ENCODE measurements at regions not wholly inside any gene's neighbourhood (a gene's known extent, or its start where the extent isn't known, plus 50 kb on each side); places are given as distances from the start of the nearest gene placed in this dataset.
"Not testable (repeated sequence)": the region's sequence is repeated elsewhere in the genome, so short reads cannot be mapped to it uniquely, and the experiment has no call there.

DNA sequence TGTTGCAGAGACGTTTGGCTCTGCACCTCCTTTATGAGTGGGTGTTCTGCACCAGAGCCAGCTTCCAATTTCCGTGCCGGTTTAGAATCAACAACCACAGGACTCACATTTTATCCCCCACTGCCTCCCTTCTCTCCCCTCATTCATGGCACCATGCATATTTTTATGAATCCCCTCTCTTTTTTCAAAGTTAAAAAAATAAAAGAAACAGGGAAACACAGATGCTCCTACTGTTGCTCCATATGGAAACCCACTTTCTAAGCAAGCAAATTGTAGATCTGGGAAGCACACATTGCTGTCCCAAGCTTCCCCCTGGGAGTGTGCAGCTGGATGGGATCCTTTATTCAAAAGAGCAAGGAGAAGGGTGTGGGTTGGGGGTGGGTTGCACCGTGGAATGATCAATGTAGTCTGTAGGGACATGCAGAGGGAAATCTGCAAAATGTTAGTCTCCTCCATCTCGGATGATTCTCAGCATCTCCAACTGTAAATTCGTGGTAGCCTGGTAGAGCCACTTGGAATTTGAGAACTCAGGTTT lies 410.0 kb upstream of the ADAMTSL1 start:
- Histone ChIP-seq H2AFZ (ENCODE audit: low read depth, low read length) (no peak overlapping the region), H3K4me2 (ENCODE audit: insufficient read depth, low read length) (no peak overlapping the region), H3K9me1 (ENCODE audit: control insufficient read depth, insufficient read depth, low read length) (no peaks in the 10 kb centered on the region), H3K4me1 (replicated peaks in 1 of 2; ENCODE audit: control insufficient read depth in 2 of 2, insufficient read depth in 2 of 2, low read length in 2 of 2) (no peaks in the 10 kb centered on the region), H3K27ac (ENCODE audit: extremely low read depth, low read depth, low read length) (no peak overlapping the region), H3K27me3 (ENCODE audit: control insufficient read depth in 2 of 2, insufficient read depth in 2 of 2, low read length in 2 of 2) (no peaks in the 10 kb centered on the region), H3K79me2 (ENCODE audit: control insufficient read depth, insufficient read depth, low read length) (no peaks in the 10 kb centered on the region), H3K4me3 (no peak overlapping the region), H3K9me3 (replicated peaks; ENCODE audit: control insufficient read depth, insufficient read depth, low read depth, low read length) (no peaks in the 10 kb centered on the region), H4K20me1 (replicated peaks; ENCODE audit: control insufficient read depth, insufficient read depth, low read length) (no peaks in the 10 kb centered on the region), H3K9ac (ENCODE audit: insufficient read depth in 1 of 2, low read depth in 2 of 2, low read length in 2 of 2) (no peak overlapping the region), H3K36me3 (ENCODE audit: control insufficient read depth, insufficient read depth, low read length) (no peaks in the 10 kb centered on the region)
- in situ Hi-C loops (cut with MboI) = no loop called here
- TF ChIP-seq ZNF696 (CRISPR knock-in tag; conservative IDR thresholded peaks at IDR 0.05) (no peak), ZBTB1 (CRISPR knock-in tag; IDR thresholded peaks at IDR 0.05; ENCODE audit: borderline replicate concordance, low read depth) (no peak), MAFG (tag; conservative IDR thresholded peaks at IDR 0.05) (no peak), RBM15 (IDR thresholded peaks at IDR 0.05; ENCODE audit: insufficient read depth, low read length) (no peak), RCOR1 (IDR thresholded peaks at IDR 0.05; ENCODE audit: borderline replicate concordance in 1 of 2, low read depth in 2 of 2, low read length in 2 of 2) (no peak), ZNF274 (IDR thresholded peaks at IDR 0.05; ENCODE audit: borderline replicate concordance, low read depth, low read length) (no peak), ZNF12 (CRISPR knock-in tag; IDR thresholded peaks at IDR 0.05) (no peak), ZNF140 (CRISPR knock-in tag; IDR thresholded peaks at IDR 0.05) (no peak), ZNF830 (CRISPR knock-in tag; IDR thresholded peaks at IDR 0.05) (no peak), SOX6 (IDR thresholded peaks at IDR 0.05) (no peak), DIDO1 (tag; IDR thresholded peaks at IDR 0.05; ENCODE audit: low read depth) (no peak), KLF10 (CRISPR knock-in tag; IDR thresholded peaks at IDR 0.05) (no peak)
- TF ChIP-seq, protein P1, sequence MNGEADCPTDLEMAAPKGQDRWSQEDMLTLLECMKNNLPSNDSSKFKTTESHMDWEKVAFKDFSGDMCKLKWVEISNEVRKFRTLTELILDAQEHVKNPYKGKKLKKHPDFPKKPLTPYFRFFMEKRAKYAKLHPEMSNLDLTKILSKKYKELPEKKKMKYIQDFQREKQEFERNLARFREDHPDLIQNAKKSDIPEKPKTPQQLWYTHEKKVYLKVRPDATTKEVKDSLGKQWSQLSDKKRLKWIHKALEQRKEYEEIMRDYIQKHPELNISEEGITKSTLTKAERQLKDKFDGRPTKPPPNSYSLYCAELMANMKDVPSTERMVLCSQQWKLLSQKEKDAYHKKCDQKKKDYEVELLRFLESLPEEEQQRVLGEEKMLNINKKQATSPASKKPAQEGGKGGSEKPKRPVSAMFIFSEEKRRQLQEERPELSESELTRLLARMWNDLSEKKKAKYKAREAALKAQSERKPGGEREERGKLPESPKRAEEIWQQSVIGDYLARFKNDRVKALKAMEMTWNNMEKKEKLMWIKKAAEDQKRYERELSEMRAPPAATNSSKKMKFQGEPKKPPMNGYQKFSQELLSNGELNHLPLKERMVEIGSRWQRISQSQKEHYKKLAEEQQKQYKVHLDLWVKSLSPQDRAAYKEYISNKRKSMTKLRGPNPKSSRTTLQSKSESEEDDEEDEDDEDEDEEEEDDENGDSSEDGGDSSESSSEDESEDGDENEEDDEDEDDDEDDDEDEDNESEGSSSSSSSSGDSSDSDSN (IDR thresholded peaks at IDR 0.05; ENCODE audit: borderline replicate concordance in 1 of 2, low read depth in 2 of 2, low read length in 2 of 2) = no peak
- ATAC-seq (no peak), FAIRE-seq (no peak), DNase-seq (ENCODE audit: extremely low read depth in 1 of 4, low spot score in 3 of 4) (no peak)
- ChIA-PET POLR2A (no interaction called here), CTCF (ENCODE audit: low intra/inter-chr PET ratio) (no interaction called here)
- no TSS peak for BruUV-seq (replicated peaks)
- 0% methylated on average over 6 of the region's 6 CpGs for WGBS (ENCODE audit: insufficient coverage, low coverage, missing lambda C conversion rate)
- intact Hi-C loops (cut with micrococcal nuclease) = no loop called here

DNA sequence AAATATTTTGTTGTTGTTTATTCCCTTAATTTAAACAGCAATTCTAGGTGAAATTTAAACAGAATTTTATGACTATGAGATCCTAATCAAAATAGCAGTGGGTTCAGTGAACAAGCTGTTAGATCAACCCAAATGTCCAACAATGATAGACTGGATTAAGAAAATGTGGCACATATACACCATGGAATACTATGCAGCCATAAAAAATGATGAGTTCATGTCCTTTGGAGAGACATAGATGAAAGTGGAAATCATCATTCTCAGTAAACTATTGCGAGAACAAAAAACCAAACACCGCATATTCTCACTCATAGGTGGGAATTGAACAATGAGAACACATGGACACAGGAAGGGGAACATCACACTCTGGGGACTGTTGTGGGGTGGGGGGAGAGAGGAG lies 407.3 kb upstream of the ADAMTSL1 start:
- in situ Hi-C loops (cut with MboI); DNase-seq (ENCODE audit: extremely low read depth in 1 of 4, low spot score in 3 of 4): not testable (repeated sequence)

More for the DNA sequence above, 407.3 kb upstream of the ADAMTSL1 start:
- H3K9ac ChIP-seq (ENCODE audit: insufficient read depth in 1 of 2, low read depth in 2 of 2, low read length in 2 of 2); ATAC-seq; H3K27ac ChIP-seq (ENCODE audit: extremely low read depth, low read depth, low read length); H3K4me3 ChIP-seq; H3K27me3 ChIP-seq (ENCODE audit: control insufficient read depth in 2 of 2, insufficient read depth in 2 of 2, low read length in 2 of 2); H3K9me3 ChIP-seq (replicated peaks; ENCODE audit: control insufficient read depth, insufficient read depth, low read depth, low read length); H3K9me1 ChIP-seq (ENCODE audit: control insufficient read depth, insufficient read depth, low read length); CTCF ChIA-PET (ENCODE audit: low intra/inter-chr PET ratio); H2AFZ ChIP-seq (ENCODE audit: low read depth, low read length); H3K4me1 ChIP-seq (replicated peaks in 1 of 2; ENCODE audit: control insufficient read depth in 2 of 2, insufficient read depth in 2 of 2, low read length in 2 of 2); FAIRE-seq; intact Hi-C loops (cut with micrococcal nuclease); BruUV-seq (replicated peaks); POLR2A ChIA-PET; H3K79me2 ChIP-seq (ENCODE audit: control insufficient read depth, insufficient read depth, low read length); H3K36me3 ChIP-seq (ENCODE audit: control insufficient read depth, insufficient read depth, low read length); H4K20me1 ChIP-seq (replicated peaks; ENCODE audit: control insufficient read depth, insufficient read depth, low read length); H3K4me2 ChIP-seq (ENCODE audit: insufficient read depth, low read length): not testable (repeated sequence)
- 0% methylated on average over 1 of the region's 2 CpGs for WGBS (ENCODE audit: insufficient coverage, low coverage, missing lambda C conversion rate)

Data from K562 (cell line).